Calu3 (cell line): ENCODE measurements at regions not wholly inside any gene's neighbourhood (a gene's known extent, or its start where the extent isn't known, plus 50 kb on each side); places are given as distances from the start of the nearest gene placed in this dataset.

Experiments
- BruUV-seq: library from RNA; stranded (reverse); fragments of 400-500 nt; replicated peaks from 2 replicates; lab custom pipeline; 2021; lab: Mats Ljungman, UMichigan
- CTCF ChIA-PET: fragments of 300-600 bp; sonication (Branson Sonifier 250); formaldehyde crosslinking; loops from one replicate; lab custom pipeline; 2022; ENCODE audit warnings: antibody characterized with exemption; lab: Charles Lee
- DNase-seq: peaks from one replicate; pipeline ENCODE4 v3.0.0; 2022
- H3K27ac Mint-ChIP-seq: one replicate; pipeline ENCODE4 v1.8.0; 2022; ENCODE audit warnings: mixed read lengths; ENCODE audit not compliant: unreplicated experiment
- H3K27me3 Mint-ChIP-seq: one replicate; pipeline ENCODE4 v1.8.0; 2022; ENCODE audit warnings: mixed read lengths; ENCODE audit not compliant: unreplicated experiment
- H3K36me3 Mint-ChIP-seq: one replicate; pipeline ENCODE4 v1.8.0; 2022; ENCODE audit warnings: mild to moderate bottlenecking, moderate library complexity, mixed read lengths; ENCODE audit not compliant: insufficient read depth, unreplicated experiment
- H3K4me1 Mint-ChIP-seq: one replicate; pipeline ENCODE4 v1.8.0; 2022; ENCODE audit warnings: mild to moderate bottlenecking, low read depth, mixed read lengths; ENCODE audit not compliant: unreplicated experiment
- H3K4me3 Mint-ChIP-seq: one replicate; pipeline ENCODE4 v1.8.0; 2022; ENCODE audit warnings: mild to moderate bottlenecking, low read depth, moderate library complexity, mixed read lengths; ENCODE audit not compliant: unreplicated experiment
- H3K9me3 Mint-ChIP-seq: one replicate; pipeline ENCODE4 v1.8.0; 2022; ENCODE audit warnings: low read depth, mixed read lengths; ENCODE audit not compliant: unreplicated experiment
- CTCF ChIP-seq: fragments of 200-600 bp; IDR thresholded peaks from one replicate; pipeline ENCODE4 v1.8.0; 2022; ENCODE audit warnings: antibody characterized with exemption; ENCODE audit not compliant: unreplicated experiment
- intact Hi-C: fragments of 100-400 bp; cut with micrococcal nuclease; formaldehyde crosslinking; loops from one replicate; pipeline ENCODE4 v1.10.0; 2022; ENCODE audit not compliant: unreplicated experiment

- no peak for TF ChIP-seq CTCF
- no peak overlapping the region for H3K4me3 Mint-ChIP-seq
- H3K9me3 Mint-ChIP-seq: peaks cover 3% of the 10 kb centered on the region
- H3K27ac Mint-ChIP-seq: no peak overlapping the region
- no TSS peak for BruUV-seq
- no peaks in the 10 kb centered on the region for H3K27me3 Mint-ChIP-seq
- no peak for DNase-seq
- peaks cover 6% of the 10 kb centered on the region for H3K4me1 Mint-ChIP-seq
- no peaks in the 10 kb centered on the region for H3K36me3 Mint-ChIP-seq
- intact Hi-C loops: loop anchor here (10.0 kb wide), 1 partner anchor 340 kb away; no protein-coding TSS in a partner anchor
- CTCF ChIA-PET: no interaction called here
Measured at GRCh38 chr1:238404481-238404880, 513.8 kb upstream of the ZP4 start.

- no peak for TF ChIP-seq CTCF
- Mint-ChIP-seq H3K27ac (no peak overlapping the region), H3K4me3 (no peak overlapping the region), H3K4me1 (no peaks in the 10 kb centered on the region), H3K9me3 (no peaks in the 10 kb centered on the region), H3K27me3 (no peaks in the 10 kb centered on the region), H3K36me3 (no peaks in the 10 kb centered on the region)
- CTCF ChIA-PET: no interaction called here
- no TSS peak for BruUV-seq
- intact Hi-C loops: loop anchor here (10.0 kb wide), 1 partner anchor 336 kb away; no protein-coding TSS in a partner anchor
- DNase-seq: no peak
Measured at GRCh38 chr1:238401144-238401543, 510.4 kb upstream of the ZP4 start.

GRCh38 chr1:238399558-238399957, 508.8 kb upstream of the ZP4 start:
- H3K27me3 Mint-ChIP-seq: no peaks in the 10 kb centered on the region
- CTCF ChIA-PET: no interaction called here
- no peak for TF ChIP-seq CTCF
- no peak overlapping the region for H3K27ac Mint-ChIP-seq
- intact Hi-C loops: no loop called here
- no peaks in the 10 kb centered on the region for H3K4me1 Mint-ChIP-seq
- H3K9me3 Mint-ChIP-seq: no peaks in the 10 kb centered on the region
- no peak for DNase-seq
- no peak overlapping the region for H3K4me3 Mint-ChIP-seq
- no TSS peak for BruUV-seq
- H3K36me3 Mint-ChIP-seq: no peaks in the 10 kb centered on the region

GRCh38 chr1:238396140-238396539, 505.4 kb upstream of the ZP4 start:
- Mint-ChIP-seq H3K36me3 (no peaks in the 10 kb centered on the region), H3K4me1 (no peaks in the 10 kb centered on the region), H3K9me3 (no peaks in the 10 kb centered on the region), H3K4me3 (no peak overlapping the region), H3K27ac (no peak overlapping the region), H3K27me3 (no peaks in the 10 kb centered on the region)
- no TSS peak for BruUV-seq
- CTCF ChIA-PET: interaction anchor here (0.6 kb wide), 1 partner anchor 602 kb away, joined by 3 read pairs; no protein-coding TSS in a partner anchor
- TF ChIP-seq CTCF: no peak
- intact Hi-C loops: no loop called here
- no peak for DNase-seq
